Adrenal gland (tissue), 9 donors: ENCODE measurements at regions not wholly inside any gene's neighbourhood (a gene's known extent, or its start where the extent isn't known, plus 50 kb on each side); places are given as distances from the start of the nearest gene placed in this dataset.
"Not testable (repeated sequence)": the region's sequence is repeated elsewhere in the genome, so short reads cannot be mapped to it uniquely, and the experiment has no call there.

Experiments used
- DNase-seq, 7 donors: peaks; one replicate each; pipeline ENCODE4 v3.0.0-alpha.2; 2019 to 2020
- H3K27ac ChIP-seq, 5 donors: fragments of 200-600 bp; sonication (generic) in 4 of 5; 1 replicate in 3 of 5; 2 replicates in 2 of 5; pipeline versions ENCODE4 v1.5.1 to v1.8.0; 2016 to 2020; ENCODE audit warnings: mild to moderate bottlenecking in 1 of 5
- H3K27me3 ChIP-seq: fragments of 200-600 bp; 2 replicates; pipeline ENCODE4 v1.8.0; 2021
- H3K36me3 ChIP-seq, 2 donors: fragments of 200-600 bp; replicated peaks in 1 of 2; 1 replicate in 1 of 2; 2 replicates in 1 of 2; pipeline versions ENCODE4 v1.5.1 to v1.8.0; 2018 to 2022
- H3K4me1 ChIP-seq, 2 donors: fragments of 200-600 bp; replicated peaks in 1 of 2; 1 replicate in 1 of 2; 2 replicates in 1 of 2; pipeline versions ENCODE4 v1.5.1 to v1.8.0; 2018 to 2021
- H3K4me3 ChIP-seq, 4 donors: fragments of 200-600 bp; sonication (generic) in 3 of 4; one replicate each; pipeline ENCODE4 v1.5.1; 2016 to 2018
- H3K9me3 ChIP-seq, 3 donors: fragments of 200-600 bp; sonication (generic) in 1 of 3; replicated peaks in 1 of 3; 1 replicate in 2 of 3; 2 replicates in 1 of 3; pipeline versions ENCODE4 v1.5.1 to v1.8.0; 2016 to 2021
- POLR2A ChIP-seq, 2 donors: fragments of 450-650 bp; IDR thresholded peaks; one replicate each; pipeline ENCODE4 v1.6.1; 2017; ENCODE audit warnings: antibody characterized with exemption in 2 of 2, mild to moderate bottlenecking in 2 of 2, moderate library complexity in 1 of 2
- WGBS, 4 donors: extraction: QIAGEN DNeasy Blood & Tissue Kit in 2 of 4; methylation state at CpG; one replicate each; pipeline versions ENCODE4 v1.1.5 to v1.1.7; 2013 to 2017; 5-methylcytosine and 5-hydroxymethylcytosine counted together
- intact Hi-C, 2 donors: fragments of 100-400 bp; cut with DNase I; formaldehyde crosslinking; loops; one replicate each; pipeline versions ENCODE4 v1.14.1 to v1.15.0; 2022 to 2023
- TF ChIP-seq, protein P1 (sequence below), 6 experiments: fragments of 450-650 bp in 4 of 6; fragments of 200-600 bp in 2 of 6; sonication (generic) in 1 of 6; IDR thresholded peaks; 1 replicate in 5 of 6; 2 replicates in 1 of 6; pipeline versions ENCODE4 v1.5.1 to v1.8.0; 2016 to 2021; ENCODE audit warnings: antibody characterized with exemption in 6 of 6, mild to moderate bottlenecking in 2 of 6, moderate library complexity in 1 of 6
- donor health status: healthy with polysubstance abuse.
- donor health status: Bipolar disorder and iron deficiency.
- donor health status: DM: yes; HTN: yes; CAD: no.
- donor health status: DM: no; HTN: no; CAD: no.
- donor health status: DM: no; HTN: no; CAD: no.

DNA sequence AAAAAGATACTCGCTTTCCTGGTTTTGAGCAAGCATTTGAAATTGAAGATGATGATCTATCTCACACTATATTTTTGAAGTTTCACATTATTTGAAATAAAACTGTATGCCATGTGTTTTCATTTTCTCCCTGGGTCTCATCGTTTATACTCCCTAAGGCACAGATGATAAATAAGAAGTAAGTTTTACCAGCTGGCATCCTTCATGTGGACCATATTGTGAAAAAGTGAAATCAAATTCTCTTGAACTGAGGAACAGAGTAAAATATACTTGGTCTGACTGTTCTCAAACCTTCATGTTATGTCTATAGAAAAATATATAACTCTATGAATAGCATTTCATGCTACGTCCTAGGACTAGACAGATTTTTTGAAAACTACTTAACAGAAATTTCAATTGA is 1600.9 kb upstream of the C9orf72 start:
- Histone ChIP-seq H3K36me3 (no peaks in the 10 kb centered on the region), H3K9me3 (no peaks in the 10 kb centered on the region), H3K27me3 (no peaks in the 10 kb centered on the region), H3K27ac (no peak overlapping the region), H3K4me1 (no peaks in the 10 kb centered on the region), H3K4me3 (no peak overlapping the region)
- no peak for TF ChIP-seq POLR2A (IDR thresholded peaks at IDR 0.05)
- TF ChIP-seq, protein P1, sequence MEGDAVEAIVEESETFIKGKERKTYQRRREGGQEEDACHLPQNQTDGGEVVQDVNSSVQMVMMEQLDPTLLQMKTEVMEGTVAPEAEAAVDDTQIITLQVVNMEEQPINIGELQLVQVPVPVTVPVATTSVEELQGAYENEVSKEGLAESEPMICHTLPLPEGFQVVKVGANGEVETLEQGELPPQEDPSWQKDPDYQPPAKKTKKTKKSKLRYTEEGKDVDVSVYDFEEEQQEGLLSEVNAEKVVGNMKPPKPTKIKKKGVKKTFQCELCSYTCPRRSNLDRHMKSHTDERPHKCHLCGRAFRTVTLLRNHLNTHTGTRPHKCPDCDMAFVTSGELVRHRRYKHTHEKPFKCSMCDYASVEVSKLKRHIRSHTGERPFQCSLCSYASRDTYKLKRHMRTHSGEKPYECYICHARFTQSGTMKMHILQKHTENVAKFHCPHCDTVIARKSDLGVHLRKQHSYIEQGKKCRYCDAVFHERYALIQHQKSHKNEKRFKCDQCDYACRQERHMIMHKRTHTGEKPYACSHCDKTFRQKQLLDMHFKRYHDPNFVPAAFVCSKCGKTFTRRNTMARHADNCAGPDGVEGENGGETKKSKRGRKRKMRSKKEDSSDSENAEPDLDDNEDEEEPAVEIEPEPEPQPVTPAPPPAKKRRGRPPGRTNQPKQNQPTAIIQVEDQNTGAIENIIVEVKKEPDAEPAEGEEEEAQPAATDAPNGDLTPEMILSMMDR (IDR thresholded peaks at IDR 0.05): no peak
- WGBS, 4 donors: 70 to 76% (median 72%) methylated on average over 3 of the region's 3 CpGs
- no peak for DNase-seq
- intact Hi-C loops: no loop called here

DNA sequence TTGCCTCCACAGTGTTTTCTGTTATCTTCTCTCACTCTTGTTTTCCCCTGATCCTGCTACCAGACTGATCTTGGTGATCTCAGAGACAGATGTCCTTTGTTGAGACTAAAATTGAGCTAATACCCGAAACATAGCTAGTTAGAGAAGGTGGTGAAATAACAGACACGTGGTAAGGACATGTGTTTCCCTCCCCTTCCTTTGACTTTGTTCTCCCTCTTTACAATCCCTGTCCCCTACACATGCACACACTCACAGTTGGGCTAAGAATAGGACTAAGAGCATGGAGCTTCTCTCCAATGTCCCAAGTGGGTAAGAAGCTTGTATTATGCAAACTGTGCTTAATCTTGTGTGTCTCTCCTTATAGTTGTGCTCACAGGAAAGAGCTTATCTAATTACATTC is 1603.0 kb upstream of the C9orf72 start:
- no peaks in the 10 kb centered on the region for H3K27me3 ChIP-seq
- 53 to 66% (median 63%) methylated on average over 2 of the region's 2 CpGs for WGBS, 4 donors
- H3K4me3 ChIP-seq: no peak overlapping the region
- no peak overlapping the region for H3K27ac ChIP-seq
- no peaks in the 10 kb centered on the region for H3K36me3 ChIP-seq
- DNase-seq: no peak
- TF ChIP-seq POLR2A (IDR thresholded peaks at IDR 0.05): no peak
- TF ChIP-seq, protein P1 (IDR thresholded peaks at IDR 0.05): no peak
- H3K4me1 ChIP-seq: no peaks in the 10 kb centered on the region
- no peaks in the 10 kb centered on the region for H3K9me3 ChIP-seq
- intact Hi-C loops: no loop called here

DNA sequence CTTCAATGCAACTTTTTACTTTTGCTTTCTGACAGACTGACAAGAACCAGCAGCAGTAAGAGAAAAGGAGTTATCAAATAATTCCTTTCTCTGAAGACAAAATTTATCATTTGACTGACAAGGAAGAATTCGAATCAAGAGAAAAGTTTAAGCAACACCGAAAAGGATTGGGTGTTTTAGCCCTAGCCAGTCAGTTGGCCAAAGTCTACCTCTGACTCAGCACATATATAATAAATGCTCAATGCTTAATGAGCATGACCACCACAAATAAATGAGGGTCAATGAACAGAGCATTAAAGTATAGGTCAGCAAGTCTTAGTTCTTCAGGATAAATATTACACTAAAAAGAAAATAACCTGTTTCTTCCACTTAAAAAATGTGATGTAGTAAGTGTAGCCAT is 1603.5 kb upstream of the C9orf72 start:
- H3K36me3 ChIP-seq: no peaks in the 10 kb centered on the region
- H3K27ac ChIP-seq: no peak overlapping the region
- DNase-seq: no peak
- intact Hi-C loops: no loop called here
- H3K4me3 ChIP-seq: no peak overlapping the region
- no peaks in the 10 kb centered on the region for H3K9me3 ChIP-seq
- H3K27me3 ChIP-seq: no peaks in the 10 kb centered on the region
- 48 to 76% (median 66%) methylated on average over 2 of the region's 2 CpGs for WGBS, 4 donors
- TF ChIP-seq, protein P1 (IDR thresholded peaks at IDR 0.05): no peak
- no peak for TF ChIP-seq POLR2A (IDR thresholded peaks at IDR 0.05)
- no peaks in the 10 kb centered on the region for H3K4me1 ChIP-seq

DNA sequence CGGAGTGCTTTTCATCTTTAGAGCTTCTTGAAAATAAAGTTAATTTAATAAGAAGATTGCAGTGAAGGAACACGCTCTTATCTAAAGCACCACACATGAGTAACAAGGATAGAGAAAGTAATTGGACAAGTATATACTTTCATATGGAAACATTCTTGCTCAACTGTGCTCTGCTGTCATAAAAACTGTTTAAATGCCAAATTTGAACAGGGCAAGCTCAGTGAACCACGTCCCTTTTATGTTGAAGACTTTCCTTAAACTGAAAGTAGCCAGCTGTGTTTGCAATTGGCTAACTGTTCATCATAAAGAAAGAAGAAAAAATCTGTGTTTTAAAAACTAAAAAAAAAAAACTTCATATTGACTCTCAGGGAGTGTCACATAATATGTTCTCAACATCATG is 1610.7 kb upstream of the C9orf72 start:
- H3K4me3 ChIP-seq: no peak overlapping the region
- no peak for TF ChIP-seq POLR2A (IDR thresholded peaks at IDR 0.05)
- TF ChIP-seq, protein P1 (IDR thresholded peaks at IDR 0.05): no peak
- no peaks in the 10 kb centered on the region for H3K36me3 ChIP-seq

DNA sequence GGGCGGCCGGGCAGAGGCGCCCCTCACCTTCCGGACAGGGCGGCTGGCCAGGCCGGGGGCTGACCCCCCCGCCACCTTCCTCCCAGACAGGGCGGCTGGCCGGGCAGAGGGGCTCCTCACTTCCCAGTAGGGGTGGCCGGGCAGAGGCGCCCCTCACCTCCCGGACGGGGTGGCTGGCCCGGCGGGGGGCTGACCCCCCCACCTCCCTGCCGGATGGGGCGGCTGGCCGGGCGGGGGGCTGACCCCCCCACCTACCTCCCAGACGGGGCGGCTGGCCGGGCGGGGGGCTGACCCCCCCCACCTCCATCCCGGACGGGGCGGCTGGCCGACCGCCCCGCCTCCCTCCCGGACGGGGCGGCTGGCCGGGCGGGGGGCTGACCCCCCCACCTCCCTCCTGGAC is 1615.5 kb upstream of the C9orf72 start:
- intact Hi-C loops, H3K27me3 ChIP-seq, H3K9me3 ChIP-seq, H3K4me3 ChIP-seq, H3K36me3 ChIP-seq, DNase-seq, H3K4me1 ChIP-seq, H3K27ac ChIP-seq: not testable (repeated sequence)
- WGBS, 4 donors: 91 to 96% methylated on average over 25 to 27 of the region's 34 CpGs; no CpG with 5 or more reads in 2 of the 4 donors

More for the DNA sequence above, 1610.7 kb upstream of the C9orf72 start:
- Histone ChIP-seq H3K9me3 (no peaks in the 10 kb centered on the region), H3K4me1 (no peaks in the 10 kb centered on the region), H3K27me3 (no peaks in the 10 kb centered on the region), H3K27ac (no peak overlapping the region)
- no peak for DNase-seq
- intact Hi-C loops: no loop called here
- WGBS, 4 donors: 58 to 68% (median 63%) methylated on average over 3 of the region's 3 CpGs

DNA sequence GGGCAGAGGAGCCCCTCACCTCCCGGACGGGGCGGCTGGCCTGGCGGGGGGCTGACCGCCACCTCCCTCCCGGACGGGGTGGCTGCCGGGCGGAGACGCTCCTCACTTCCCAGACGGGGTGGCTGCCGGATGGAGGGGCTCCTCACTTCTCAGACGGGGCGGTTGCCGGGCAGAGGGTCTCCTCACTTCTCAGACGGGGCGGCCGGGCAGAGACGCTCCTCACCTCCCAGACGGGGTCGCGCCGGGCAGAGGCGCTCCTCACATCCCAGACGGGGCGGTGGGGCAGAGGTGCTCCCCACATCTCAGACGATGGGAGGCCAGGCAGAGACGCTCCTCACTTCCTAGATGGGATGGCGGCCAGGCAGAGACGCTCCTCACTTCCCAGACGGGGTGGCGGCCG is 1615.9 kb upstream of the C9orf72 start:
- DNase-seq, H3K4me3 ChIP-seq, H3K4me1 ChIP-seq, H3K27ac ChIP-seq, H3K36me3 ChIP-seq, H3K9me3 ChIP-seq, H3K27me3 ChIP-seq, intact Hi-C loops: not testable (repeated sequence)
- 90 to 96% (median 95%) methylated on average over 5 to 33 of the region's 33 CpGs for WGBS, 4 donors
